ENCODE measurements at regions not wholly inside any gene's neighbourhood (a gene's known extent, or its start where the extent isn't known, plus 50 kb on each side); places are given as distances from the start of the nearest gene placed in this dataset.

DNA sequence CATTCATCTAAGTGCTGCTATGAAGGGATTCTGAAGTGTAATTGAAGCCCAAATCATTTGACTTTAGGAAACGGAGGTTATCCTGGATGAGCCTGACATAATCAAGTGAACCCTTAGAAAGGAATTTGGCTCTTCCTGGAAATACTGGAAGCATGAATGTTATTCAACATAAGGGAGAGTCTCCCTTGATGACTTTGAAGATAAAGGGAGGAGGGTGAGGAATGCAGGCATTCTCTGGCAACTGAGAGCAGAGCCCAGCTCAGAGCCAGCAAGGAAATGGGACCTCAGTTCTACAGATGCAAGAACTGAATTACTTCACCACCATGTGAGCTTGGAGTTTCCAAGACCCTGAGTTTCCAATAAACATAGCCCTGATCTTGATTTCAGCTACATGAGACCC lies 168.2 kb downstream of the DLL1 start:
- no peak for FAIRE-seq

DNA sequence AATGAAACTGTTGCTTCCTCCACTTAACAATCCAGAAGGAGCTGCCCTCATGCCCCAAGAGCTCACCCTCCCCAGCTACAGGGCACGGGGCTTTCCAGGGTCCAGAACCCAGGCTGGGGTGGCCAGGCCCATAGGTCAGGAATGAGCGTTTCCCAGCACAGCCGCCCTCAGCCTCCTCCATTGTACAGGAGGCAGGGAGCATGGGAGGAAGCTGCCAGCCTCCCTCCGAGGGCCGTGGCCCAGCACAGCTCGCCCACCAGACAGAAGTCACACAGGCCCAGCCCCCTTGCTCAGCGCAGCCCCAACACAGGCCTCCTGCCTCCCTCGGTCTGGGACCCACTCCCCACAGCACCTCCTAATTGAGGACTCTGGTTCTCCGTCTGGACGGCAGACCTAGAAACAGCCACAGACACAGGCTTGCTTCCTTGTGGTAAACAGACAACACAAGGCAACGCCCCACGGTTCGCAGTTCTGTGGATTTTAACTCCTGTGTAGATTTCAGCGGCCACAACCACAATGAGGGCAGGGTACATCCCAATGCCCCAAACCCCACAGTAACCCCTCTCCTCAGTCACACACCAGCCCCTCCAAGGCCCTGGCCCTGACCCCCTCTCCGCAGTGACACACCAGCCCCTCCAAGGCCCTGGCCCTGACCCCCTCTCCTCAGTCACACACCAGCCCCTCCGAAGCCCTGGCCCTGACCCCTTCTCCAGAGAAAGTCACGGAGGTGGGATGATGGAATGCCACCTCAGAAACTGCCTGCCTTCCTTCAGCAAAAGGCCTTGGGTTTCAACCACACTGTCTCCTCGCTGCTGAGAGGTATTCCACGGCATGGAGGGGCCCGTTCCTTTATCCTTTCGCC lies 173.5 kb downstream of the DLL1 start:
- FAIRE-seq: no peak
- no peak for DNase-seq (ENCODE audit: insufficient read length, low spot score)

More for the DNA sequence above, 168.2 kb downstream of the DLL1 start:
- DNase-seq (ENCODE audit: insufficient read length, low spot score): no peak

DNA sequence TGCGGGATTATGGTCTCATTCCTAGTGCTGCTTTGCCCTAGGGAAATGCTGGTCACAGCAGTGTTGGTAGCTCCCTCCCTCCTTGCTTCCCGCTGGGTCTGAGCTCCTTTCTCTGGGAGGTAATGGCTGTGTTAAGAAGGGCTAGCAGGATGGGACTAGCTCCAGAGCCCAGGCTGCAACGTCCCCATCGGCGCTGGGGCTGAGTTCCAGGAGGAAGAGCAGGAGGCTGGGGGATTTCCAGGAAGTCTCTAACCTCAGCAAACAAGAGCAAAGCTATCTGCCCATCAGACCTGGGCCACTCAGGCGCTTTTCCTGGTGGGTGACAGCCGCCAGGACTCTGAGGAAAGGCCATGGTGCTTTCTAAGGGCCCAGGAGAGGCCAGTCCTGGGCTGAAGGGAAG lies 174.2 kb downstream of the DLL1 start:
- no peak for FAIRE-seq
- no peak for DNase-seq (ENCODE audit: insufficient read length, low spot score)

DNA sequence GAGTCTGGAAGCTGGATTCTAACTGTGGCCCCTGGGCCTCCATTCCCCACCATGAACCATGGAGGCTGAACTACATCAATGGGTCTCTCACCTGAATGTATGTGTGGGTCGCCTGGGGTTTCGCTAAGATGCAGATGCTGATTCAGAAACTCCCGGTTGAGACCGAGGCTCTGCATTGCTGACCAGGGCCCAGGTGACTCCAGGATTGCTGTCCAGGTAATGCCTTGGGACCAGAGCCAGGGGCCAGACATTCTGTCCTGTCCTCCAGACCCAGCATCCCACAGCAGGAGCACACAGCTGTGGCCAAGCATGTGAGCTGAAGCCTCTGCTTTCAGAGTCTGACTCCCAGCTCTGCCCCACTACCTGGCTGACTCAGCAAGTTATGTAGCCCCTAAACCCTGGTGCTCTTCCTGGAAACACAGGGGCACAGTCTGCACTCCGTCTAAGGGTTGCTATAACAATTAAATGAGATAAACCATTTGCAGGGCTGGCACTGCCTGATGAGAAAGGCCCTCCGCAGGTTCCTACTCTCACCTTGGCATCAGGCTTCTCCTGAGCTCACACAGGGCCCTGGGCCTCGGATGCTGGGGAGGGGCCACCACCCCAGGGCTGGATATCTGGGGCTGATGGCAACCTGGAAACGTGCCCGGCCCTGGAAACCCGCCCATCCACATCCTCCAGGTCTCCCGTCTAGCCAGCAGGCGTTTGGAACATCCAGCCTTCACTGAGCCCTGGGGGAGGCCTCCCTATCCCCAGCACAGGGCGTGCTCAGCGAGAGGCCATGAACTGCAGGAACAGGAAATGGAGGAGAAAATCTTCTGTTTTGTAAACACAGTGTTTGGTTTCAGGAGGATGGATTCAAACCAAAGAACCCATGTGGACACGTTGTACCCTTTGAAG lies 175.7 kb downstream of the DLL1 start:
- FAIRE-seq (no peak), DNase-seq (ENCODE audit: insufficient read length, low spot score) (no peak)

DNA sequence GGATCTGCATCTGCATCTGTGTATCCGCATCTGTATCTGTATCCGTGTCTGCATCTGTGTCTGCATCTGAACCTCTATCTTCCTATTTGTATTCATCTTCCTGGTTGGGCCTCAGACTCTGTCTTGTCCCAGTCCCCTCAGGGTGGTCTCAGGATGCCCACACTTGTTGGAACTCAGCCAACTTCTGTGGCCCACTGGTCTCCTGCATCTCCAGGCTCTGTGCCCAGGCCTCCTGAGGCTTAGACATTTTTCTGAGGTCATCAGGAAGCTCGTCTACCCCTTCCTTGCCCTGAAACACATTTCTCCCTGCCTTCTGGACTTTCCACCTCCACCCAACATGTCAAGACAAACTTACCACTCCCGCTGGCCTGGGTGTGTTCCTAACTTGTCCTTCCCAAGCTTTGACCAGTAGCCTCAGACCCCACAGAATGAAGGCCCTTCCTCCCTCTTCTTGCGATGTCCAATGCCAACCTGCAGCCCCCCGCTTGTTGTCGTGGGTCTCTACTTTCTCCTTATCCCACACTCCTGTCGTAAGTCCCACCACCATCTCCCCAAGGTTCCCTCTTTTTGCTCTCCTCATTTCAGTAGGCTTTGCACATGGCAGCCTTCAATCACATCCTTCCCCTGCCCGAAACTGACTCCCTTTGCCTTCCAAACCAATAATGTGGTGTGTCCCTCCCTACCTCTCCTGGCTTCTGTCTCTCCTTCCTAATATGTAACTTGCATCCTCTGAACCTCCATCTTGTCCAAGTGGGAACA lies 176.5 kb downstream of the DLL1 start:
- DNase-seq (ENCODE audit: insufficient read length, low spot score) (no peak), FAIRE-seq (no peak)

DNA sequence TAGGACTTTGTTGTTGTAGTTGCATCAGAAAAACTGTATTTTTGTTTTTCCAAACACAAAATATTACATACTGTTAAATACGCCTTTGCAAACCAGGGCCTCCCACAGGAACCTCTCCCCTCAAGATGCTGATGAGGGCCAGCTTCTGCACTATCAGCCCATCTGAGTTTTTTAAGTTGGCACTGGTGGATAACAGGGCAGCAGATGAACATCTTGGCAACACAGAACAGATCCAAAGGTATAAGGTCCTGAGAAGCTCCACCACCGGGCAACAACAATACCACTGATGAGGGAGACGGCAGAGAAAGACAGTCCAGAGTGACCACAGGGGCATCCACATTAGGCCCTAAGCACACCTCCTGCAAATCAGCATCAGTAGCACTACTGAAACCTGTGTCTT lies 177.7 kb downstream of the DLL1 start:
- FAIRE-seq (no peak), DNase-seq (ENCODE audit: insufficient read length, low spot score) (no peak)

DNA sequence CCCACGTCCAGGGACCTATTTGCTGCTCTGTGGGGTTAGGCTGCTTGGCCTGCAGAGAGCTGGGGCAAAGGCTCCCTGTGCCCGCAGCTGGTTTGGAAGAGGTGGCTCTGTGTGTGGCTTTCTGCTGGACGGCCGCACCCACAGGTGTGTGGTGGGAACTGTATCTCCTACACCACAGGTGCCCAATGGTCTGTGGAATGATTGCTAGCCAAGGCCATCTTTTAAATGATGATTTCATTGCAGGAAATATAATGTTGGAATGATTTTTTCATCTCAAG lies 178.4 kb downstream of the DLL1 start:
- FAIRE-seq (no peak), DNase-seq (ENCODE audit: insufficient read length, low spot score) (no peak)

DNA sequence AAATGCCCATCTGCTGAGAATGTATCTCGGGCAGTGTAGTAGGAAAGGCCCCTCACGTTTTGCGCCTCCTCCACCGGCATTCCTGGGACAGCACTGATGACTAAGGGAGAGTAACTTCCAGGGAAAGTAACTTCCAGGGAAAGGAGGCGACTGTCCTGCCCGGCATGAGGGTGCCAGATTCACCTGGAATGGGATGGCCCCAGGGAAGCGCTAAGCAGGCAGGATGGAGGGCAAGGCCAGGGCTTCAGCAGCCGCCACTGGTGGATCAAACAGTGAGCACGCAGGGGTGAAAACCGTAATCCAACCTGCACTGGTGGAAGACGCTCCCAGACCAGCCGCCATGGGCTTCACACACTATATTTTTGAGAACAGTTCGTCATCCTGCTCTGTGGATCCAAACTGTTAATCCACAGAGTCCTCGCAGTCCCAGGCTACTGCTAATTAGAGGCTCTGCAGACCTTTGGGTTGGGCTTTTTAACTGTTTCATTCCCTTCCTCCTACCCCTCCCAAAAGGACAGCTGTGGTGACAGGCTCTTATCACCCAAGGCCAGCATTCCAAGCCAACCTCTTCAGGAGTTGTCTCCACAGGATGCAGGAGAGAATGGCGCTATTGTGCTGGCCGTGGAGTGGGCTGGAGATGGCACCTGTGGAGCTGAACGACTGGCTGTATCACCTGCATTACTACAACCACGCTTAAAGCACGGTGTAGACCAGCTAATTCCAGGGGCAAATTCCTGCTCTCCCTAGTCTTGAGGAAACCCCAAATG lies 178.9 kb downstream of the DLL1 start:
- no peak for FAIRE-seq
- DNase-seq (ENCODE audit: insufficient read length, low spot score): no peak

DNA sequence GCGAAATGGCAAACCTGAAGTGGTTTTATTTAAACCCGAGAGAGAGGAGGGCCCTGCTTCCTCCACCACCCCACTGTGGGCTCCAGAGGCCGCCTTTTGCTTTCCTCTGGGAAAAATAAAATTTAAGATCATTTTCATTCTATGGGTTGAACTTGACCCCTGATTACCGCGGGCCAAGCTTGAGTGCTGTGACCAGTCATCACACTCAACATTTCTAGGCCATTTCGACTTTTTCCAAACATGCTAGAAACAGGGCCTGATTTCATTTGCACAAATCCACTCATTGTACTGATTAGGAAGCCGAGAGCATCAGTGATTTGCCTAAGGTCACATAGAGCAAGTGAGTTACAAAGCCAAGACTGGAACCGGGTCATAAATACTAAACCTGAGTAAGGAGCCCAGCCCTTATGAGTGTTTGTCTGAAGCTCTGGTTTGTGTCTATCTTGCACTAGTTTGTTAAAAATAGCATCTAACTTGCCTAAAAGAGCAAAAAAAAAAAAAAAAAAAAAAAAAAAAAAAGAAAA lies 179.7 kb downstream of the DLL1 start:
- no peak for FAIRE-seq

DNA sequence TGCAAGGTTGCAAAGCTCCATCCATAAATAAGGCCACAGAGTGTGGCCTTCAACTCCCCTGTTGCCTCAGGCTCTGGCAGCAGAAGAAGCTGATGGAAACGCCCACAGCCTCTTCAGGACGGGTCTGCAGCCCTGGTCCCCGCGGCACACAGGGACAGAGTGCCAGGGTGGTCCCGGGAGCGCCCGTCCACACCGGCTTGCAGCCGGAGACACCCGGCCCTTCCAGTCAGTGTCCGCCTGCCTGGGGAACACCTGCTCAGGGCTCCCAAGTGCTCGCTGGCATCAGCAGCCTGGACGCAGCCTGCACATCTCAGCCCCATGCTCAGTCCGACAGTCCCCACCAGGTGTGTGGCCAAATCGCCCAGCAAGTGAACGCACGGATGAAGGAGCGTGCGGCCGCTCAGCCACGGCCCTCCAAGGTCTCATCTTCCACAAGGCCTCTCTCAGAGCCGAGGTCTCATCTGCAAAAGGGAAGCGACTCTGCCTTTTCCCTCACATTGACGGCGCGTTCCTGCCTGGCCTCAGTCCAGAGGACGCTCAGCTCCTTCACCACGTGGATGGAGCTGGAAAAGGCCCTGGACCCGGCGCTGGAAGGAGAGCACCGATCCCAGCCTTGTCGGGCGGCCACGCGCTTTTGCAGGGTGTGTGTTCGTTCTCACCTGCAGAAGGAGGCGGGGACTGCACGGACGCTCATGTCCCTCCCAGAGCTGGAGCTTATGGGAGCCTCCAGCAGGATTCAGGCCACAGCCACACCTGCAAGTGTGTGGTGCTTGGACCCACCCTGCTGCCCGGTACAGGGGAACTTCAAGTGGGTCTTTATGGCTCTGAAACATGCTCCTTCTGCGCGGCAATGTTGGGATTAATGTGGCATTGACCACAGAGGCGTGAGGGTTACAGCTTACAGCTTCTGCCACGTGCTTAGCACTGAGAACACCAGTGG lies 180.4 kb downstream of the DLL1 start:
- FAIRE-seq: no peak

More for the DNA sequence above, 179.7 kb downstream of the DLL1 start:
- no peak for DNase-seq (ENCODE audit: insufficient read length, low spot score)

DNA sequence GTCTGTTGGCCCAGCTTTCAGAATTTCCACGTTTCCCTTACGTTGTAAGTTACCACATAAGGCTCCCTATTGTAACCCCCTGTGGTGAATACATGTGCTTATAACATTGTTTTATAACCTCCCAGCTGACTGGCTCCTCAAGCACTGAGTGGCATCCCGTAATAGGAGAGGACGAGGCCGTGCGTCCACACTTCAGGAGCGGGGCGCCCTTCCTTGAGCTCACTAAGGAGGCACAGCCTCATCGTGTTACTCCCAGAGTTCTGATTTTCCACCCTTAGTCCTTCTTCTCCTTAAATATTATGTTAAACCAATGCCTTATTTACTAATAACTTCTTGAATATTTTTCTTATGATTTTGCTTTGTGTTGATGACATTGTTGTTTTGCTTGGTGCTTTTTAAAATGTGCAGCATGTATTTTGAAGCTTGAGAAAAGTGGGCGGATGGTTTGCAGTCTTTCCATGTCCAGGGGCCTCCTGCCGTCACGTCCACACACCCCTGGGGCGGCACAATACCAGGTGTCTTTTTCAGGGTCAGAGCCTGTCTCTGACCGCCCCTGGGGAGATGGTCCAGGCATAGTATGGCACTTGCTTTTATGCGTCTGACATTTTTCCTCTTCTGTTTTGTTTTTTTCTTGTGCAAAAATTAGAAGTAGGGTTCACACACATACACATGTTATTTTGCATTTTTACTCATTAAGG lies 181.8 kb downstream of the DLL1 start:
- no peak for DNase-seq (ENCODE audit: insufficient read length, low spot score)
- no peak for FAIRE-seq

More for the DNA sequence above, 180.4 kb downstream of the DLL1 start:
- DNase-seq (ENCODE audit: insufficient read length, low spot score): no peak

DNA sequence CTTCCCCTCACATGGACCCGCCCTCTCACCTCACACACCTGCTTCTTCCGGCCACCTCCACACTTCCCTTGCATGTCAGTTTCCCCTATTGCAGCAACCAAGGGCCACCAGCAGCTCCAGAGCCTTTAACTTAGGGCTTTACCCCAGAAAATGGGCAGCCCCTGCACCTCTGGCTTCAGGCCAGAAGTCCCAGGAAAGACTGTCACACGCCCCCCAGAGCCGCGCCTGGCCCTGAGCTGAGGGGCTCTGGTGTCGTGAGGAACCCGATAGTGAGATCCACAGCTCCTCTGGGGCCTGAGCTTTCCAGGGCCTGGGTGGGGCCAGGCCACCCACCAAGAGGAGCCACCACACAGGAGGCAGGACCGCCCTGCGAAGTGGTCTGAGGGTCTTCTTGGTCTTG lies 182.4 kb downstream of the DLL1 start:
- DNase-seq (ENCODE audit: insufficient read length, low spot score) (no peak), FAIRE-seq (no peak)

DNA sequence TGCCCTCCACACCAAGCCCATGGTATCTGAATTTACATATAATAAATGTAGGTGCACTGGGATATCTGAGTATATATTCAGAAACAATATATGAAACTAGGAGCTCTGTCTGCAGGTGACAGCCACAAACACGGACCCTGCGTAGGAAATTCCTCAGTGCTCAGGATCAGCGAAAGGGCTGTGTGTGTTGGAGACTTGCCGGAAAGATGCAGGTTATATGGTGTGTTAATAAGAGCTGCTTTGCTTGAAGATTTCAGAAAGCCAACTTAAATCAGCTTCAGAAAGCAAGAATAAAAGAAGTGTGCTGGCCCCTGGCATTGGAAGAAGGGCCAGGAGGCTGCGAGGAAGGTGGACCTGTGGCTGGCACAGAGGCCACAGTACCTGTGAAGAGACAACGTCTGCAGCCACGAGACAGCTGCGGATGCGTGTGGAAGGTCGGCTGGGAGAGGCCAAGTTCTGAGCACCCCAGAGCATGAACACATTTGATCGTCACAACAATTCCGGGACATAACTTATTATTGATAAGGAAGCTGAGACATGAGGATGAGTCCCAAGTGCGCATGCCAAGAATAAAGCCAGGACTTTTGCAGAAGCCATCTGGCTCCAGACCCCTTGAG lies 183.2 kb downstream of the DLL1 start:
- FAIRE-seq: no peak
- DNase-seq (ENCODE audit: insufficient read length, low spot score): no peak

DNA sequence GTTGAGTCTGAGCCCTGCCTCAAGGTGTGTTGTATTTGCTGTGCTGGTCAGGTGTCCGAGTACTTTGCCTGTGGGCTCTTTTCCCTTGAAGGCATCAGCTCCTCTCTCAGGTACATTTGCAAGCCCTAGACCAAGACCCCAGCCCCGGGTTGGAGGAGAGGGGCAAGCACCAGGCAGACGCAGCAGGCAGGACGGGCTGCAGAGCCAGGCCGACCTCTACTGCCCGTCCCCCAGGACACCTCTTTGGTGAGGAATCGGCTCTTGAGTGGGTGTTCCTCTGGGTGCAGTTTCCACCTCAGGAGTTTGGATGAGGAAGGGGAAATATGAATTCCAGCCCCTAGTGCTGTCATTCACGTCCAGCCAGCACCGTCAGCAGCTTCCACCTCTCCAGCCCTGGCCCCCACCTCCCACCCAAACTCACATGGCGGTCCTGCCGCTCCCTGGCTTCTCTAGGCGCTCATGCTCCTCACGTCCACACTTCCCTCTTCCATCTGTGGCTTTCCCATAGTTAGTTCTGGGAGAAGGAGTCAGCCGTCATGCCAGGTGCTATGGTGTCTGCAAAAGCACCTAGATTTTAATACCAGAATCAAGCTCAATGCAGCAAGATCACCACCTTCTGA lies 183.9 kb downstream of the DLL1 start:
- FAIRE-seq (no peak), DNase-seq (ENCODE audit: insufficient read length, low spot score) (no peak)

DNA sequence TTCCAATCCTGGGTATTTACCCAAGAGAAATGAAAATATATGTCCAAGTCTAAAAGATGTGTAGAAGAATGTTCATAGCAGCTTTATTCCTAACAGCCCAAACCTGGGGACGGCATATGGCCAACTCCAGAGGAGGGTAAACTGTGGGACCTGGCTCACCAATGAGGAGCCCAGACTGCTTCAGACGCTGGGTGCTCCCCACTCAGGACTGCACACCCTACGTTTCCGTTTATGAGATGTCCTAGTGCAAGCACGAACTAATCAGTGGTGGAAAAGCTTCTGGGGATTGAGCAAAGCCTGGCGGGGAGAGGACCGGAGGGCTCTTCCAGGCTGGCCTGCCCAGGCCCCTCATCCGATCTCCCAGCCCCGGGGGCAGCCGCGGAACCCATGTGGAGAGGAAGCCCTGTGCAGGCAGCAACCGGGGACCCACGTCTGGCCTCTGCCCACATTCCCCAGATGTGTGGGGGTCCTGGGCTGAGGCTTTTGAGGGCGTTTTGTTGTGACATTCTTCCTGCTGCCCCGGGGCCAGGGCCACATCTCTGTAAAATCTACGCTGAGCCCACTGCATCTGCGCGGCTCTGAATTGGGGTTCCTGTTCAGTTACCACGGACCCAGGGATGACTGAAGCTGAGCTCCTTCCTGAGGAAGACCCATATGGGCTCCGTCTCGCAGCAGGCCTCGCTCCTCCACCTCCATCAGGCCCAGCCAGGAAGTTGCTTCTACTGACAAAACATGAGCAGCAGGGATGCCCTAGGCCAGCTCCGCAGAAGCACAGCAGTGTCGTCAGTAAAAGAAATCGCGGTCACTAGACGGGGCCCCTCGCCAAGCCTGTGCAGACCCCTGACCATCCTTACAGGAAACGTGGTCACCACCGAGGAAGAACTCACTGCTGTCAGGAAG lies 188.0 kb downstream of the DLL1 start:
- DNase-seq (ENCODE audit: insufficient read length, low spot score): no peak
- FAIRE-seq: no peak

DNA sequence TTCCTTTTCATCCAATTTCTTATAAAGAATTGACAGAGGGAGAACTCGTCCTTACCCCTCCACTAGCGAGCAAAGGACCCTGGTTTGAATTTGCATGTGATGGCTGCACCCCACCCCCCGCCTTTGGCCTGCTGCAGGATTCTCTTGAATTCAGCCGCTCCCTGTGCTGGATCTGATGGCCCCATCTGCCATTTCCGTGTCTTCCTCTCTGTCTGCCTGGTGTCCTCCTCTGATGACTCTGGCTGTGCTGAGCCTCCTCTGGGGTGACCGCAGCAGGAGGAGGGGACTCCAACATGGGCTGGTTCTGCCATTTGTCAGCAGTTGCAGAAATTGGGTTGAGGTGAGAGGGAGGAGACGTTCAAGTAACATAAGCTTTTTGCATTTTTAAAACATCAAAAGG lies 188.8 kb downstream of the DLL1 start:
- DNase-seq (ENCODE audit: insufficient read length, low spot score) (no peak), FAIRE-seq (no peak)
